ENCODE measurements at regions not wholly inside any gene's neighbourhood (a gene's known extent, or its start where the extent isn't known, plus 50 kb on each side); places are given as distances from the start of the nearest gene placed in this dataset.

- no peak for TF ChIP-seq CTCF (IDR thresholded peaks at IDR 0.05 in 4 of 5, conservative IDR thresholded peaks at IDR 0.05 in 1 of 5)
- no peak for TF ChIP-seq POLR2A (IDR thresholded peaks at IDR 0.05)
Measured at GRCh38 chr6:9128970-9129369, 693.6 kb upstream of the SLC35B3 start.

All from gastrocnemius medialis (tissue), 4 donors.